ENCODE measurements at regions not wholly inside any gene's neighbourhood (a gene's known extent, or its start where the extent isn't known, plus 50 kb on each side); places are given as distances from the start of the nearest gene placed in this dataset.
"Not testable (repeated sequence)": the region's sequence is repeated elsewhere in the genome, so short reads cannot be mapped to it uniquely, and the experiment has no call there.

DNA sequence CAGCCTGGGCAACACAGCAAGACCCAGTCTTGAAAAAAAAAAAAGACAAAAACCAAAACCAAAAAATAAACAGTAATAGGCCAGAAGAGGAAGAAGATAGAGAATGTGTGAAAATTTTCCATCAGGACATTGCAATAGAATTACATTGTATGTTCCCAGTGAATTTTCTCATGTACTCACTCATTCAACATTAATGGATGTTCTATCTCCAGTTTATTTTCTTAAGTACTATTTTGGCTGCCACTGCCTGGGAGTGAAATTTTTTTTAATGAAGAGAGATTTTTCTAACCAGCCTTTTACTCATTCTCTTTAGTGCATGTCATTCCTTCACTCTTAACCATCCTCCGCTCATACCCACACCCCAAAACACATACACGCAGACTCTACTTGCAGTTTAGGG is 282.8 kb downstream of the ALDH8A1 start:
- DNase-seq, result no peak

- no peak for DNase-seq
Observed at GRCh38 chr6:134666125-134666524, 283.8 kb downstream of the ALDH8A1 start.

GRCh38 chr6:134665029-134665723 is 284.7 kb downstream of the ALDH8A1 start:
- no peak for DNase-seq

GRCh38 chr6:134663800-134664535 is 285.9 kb downstream of the ALDH8A1 start:
- DNase-seq, result no peak

DNA sequence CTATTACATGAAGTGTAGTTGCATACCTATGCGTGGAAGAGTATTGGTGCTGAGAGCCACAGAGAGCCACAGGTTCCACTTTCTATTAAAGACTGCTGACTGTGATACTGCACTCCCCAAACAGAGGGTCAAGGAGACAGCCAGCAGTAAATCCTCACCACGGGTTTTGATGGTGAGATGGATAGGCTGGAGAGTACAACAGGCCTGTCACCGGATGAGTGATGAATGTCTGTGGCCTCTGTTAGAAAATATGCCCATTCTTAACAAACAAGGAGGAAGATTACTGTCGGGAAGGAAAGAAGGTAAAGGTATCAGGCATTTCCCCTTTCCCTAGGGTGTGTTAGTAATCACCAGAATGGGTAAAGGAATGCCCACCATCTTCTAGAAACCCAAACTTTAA is 286.5 kb downstream of the ALDH8A1 start:
- DNase-seq, result no peak

- no peak for DNase-seq
Observed at GRCh38 chr6:134662077-134662700, 287.7 kb downstream of the ALDH8A1 start.

DNA sequence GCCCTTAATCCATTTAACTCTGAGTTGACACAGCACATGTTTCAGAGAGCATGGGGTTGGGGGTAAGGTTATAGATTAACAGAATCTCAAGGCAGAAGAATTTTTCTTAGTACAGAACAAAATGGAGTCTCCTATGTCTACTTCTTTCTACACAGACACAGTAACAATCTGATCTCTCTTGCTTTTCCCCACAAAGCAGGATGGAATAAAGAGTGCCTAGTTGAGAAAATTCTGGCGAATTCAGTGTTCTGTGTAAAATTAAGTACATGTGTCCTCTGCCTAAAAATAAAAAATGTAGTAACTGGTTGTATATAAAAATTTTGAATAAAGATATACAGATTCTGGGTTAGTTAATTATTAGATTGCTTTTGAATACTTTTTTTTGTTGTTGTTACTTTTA is 290.0 kb downstream of the ALDH8A1 start:
- DNase-seq, result not testable (repeated sequence)

DNA sequence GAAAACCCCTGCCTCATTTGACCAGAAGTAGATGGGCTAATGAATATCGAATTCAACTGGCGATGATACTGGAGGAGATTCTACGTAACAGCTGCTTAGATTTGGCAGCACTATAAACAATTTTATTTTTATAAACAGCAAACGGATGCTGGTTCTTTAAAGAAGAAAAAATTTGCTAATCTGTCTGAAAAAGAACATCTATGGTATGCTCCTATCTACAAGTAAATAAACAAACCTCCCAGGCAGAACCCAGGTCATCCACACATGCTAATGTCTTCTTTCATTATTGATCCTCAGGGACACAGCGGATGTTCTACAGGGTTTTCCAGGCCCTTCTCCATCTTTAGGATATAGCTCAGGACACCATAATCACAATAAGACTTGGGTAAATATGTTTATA is 291.3 kb downstream of the ALDH8A1 start:
- DNase-seq, result no peak

- DNase-seq, result no peak
Observed at GRCh38 chr6:134657751-134658527, 292.0 kb downstream of the ALDH8A1 start.

DNA sequence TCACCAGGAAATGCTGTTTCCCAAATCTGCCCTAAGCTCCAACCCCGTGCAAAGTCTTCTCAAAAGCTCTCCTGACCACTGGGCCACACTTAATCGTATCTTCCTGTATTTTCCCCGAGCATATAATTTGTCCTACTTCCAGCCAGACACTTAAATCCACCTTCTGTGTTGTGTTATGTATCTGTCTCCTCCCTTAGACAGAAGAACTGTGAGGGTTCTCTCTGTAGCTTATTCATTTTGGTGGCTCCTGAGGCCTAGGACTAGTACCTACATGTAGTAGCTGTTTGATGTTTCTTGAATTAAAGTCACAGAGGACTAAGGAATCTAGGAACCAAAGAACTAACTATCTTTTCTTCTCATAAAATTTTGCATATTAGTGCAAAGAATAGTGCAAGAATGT is 292.6 kb downstream of the ALDH8A1 start:
- DNase-seq, result no peak

GRCh38 chr6:134654751-134655150 is 295.1 kb downstream of the ALDH8A1 start:
- no peak for DNase-seq

DNA sequence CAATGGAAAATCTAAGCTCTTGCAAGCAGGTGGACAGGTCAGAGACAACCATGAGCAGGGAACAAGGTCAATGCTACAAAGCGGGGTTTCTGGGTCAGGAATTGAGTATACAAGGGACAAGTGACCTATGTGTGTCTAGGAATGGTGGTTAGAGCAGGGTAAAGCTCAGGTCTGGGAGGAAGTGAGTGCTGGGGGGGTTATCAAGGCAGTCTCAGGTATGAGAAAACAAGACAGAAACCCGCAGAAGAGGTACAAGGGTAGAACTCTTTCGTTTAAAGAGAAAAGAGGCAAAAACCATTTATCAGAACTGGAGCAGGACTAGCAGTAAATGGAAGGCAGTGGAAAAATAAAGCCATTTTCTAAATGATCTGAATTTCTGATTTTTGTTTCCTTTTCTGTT is 298.4 kb downstream of the ALDH8A1 start:
- DNase-seq, result no peak

- no peak for DNase-seq
Observed at GRCh38 chr6:134647861-134648260, 302.0 kb downstream of the ALDH8A1 start.

DNA sequence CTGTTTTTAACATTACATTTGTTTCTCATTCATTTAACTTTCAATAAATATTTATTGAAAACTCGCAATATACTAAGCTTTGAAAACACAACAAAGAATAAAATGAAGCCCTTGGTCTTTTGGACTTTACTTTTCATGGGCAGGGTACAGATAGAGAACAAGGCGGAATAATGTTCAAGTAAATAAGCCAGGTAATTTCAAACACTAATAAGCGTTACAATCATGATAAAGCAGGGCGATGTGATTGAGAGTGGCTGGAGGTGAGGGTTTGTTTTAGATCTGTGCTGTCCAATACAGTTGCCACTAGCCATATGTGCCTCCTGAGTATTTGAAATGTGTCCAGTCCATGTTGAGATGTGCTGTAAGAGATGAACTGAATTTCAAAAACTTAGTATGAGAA is 307.1 kb downstream of the ALDH8A1 start:
- no peak for DNase-seq

DNA sequence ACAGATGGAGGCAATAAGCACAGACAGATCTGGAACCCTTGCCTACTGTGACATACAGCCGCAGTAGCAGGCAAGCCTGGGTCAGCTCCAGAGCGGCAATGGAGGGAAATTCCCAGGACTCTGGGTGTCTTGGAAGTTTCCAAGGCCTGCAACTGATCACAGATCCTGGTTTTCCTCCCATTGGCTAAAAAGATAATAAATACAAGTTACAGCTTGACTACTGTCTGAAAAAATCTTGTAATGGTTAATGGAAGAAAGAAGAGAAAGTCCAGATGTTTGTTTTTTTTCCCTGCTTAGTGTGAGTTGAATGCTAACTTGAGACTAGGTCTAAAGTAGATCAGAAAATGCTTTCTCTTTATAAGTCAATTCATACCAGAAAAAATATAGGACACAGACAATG is 307.6 kb downstream of the ALDH8A1 start:
- DNase-seq, result no peak

DNA sequence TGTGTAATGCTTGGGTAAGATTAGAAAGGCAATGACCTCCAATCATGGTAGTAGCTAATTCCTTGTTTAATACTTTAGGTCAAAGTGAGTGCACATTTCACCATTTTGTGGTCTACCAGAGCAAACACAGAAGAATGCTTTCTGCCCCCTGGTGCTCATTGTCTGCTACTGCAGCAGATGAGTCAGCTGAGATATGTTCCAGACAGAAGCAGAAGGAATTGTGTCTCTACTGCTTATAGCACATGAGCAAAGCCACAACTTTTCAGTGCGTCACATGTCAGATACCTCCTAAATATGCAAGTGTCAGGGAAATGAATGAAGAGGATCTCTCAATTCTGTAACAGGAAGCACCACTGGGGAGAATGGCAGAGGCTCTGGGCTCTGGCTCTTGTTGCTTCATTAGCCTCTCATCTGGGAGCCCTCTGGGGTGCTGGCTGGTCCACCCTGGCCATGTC is 308.9 kb downstream of the ALDH8A1 start:
- DNase-seq, result peak; percentile 80

DNA sequence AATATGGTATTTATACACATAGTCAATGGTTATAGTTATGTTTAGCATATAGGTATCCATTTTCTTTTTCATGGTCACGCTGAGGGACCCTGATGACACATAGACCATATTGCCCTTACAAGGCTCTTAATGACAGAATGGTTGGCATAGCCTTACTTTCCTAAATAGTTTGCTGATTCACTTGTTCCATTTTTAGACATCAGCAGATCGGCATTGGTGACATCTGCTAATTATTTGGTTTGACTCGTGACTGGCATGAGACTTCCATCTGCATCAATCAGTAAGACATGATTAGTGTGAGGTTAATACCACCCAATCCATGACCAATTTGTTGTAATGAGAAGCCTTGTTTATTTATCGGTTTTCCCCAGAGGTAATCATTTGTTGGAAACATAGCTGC is 309.7 kb downstream of the ALDH8A1 start:
- DNase-seq, result no peak

- DNase-seq, result no peak
Observed at GRCh38 chr6:134637847-134638437, 312.0 kb downstream of the ALDH8A1 start.

- DNase-seq, result no peak
Observed at GRCh38 chr6:134637282-134637681, 312.6 kb downstream of the ALDH8A1 start.

DNA sequence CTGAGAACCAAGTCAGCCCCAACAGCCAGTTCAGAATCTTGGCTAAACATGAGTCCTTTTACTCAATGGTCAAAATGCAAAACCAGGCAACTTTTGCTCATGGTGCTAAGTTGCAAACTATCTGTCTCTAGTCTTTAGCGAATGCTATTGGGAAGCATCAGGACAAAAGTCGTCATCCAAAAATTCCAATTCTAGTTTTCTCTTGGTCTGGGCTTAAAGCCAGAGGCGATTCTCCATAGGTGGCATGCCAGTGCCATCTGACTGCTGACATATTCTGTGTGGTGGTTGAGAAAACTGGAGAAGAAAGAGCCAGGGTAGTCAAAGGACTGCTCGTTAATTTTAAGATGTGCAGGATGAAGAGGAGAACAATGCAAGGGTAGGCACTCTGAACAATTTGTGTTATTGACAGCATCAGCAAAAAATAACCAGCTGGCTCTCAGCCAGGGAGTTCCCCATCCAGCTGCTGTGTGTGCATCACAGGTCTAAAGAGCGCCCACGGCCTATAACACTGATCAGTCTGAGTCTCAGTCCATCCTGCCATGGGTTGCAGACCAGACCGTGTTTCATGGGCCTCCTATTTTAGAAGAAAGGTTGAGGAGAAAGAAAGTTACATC is 313.6 kb downstream of the ALDH8A1 start:
- peak; percentile 45 for DNase-seq

DNA sequence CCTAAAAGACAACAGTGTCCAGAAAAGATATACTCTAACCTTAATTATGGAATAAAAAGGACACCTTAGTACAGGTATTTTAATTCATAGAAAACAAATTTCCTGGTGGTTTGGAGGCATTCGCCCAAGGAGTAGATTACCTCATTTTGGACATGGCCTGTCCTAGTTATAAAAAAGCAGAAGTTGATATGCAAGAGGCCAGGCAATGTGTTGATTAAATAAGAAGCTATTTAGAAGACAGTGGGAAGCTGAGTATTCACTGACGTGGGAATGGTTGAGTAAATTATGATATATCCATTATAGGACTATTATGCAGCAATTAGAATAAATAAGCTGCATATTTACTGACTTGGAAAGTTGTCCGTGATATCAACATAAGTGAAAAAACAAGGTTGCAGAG is 314.9 kb downstream of the ALDH8A1 start:
- DNase-seq, result no peak

DNA sequence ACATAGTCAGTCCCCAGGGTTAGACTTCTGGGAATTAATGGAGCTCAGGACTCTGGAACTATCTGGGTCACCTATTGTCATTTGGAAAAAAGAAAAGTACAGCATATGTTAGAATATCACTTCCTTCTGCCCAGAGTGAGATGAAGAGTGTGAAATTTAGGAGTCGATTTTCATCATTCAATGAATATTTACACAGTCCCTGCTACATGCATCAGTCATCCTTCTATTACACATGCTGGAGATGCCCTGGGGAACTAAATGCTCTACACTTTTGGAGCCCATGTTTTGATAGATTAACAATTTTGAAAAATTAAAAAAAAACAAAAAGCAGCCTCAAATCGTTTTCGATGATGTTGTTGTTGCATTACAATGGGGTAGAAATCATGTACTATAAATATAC is 315.4 kb downstream of the ALDH8A1 start:
- no peak for DNase-seq

Measured in femur (tissue), 1 donor.